ENCODE measurements at regions not wholly inside any gene's neighbourhood (a gene's known extent, or its start where the extent isn't known, plus 50 kb on each side); places are given as distances from the start of the nearest gene placed in this dataset.

GRCh38 chr2:118232391-118232790, 144.1 kb downstream of the INSIG2 start:
- TF ChIP-seq EZH2 (IDR thresholded peaks at IDR 0.05; ENCODE audit: borderline replicate concordance, low read depth, low read length) (no peak), SNIP1 (IDR thresholded peaks at IDR 0.05; ENCODE audit: low read depth) (no peak), THRA (IDR thresholded peaks at IDR 0.05) (no peak), HNRNPLL (IDR thresholded peaks at IDR 0.05; ENCODE audit: low read depth, low read length, poor library complexity, severe bottlenecking) (no peak), CTCF (IDR thresholded peaks at IDR 0.05 in 2 of 3, conservative IDR thresholded peaks at IDR 0.05 in 1 of 3; ENCODE audit: insufficient read depth in 2 of 3, low read depth in 1 of 3, low read length in 3 of 3) (no peak), HBP1 (CRISPR knock-in tag; IDR thresholded peaks at IDR 0.05) (no peak), BRF1 (IDR thresholded peaks at IDR 0.05; ENCODE audit: borderline replicate concordance, extremely low read depth, insufficient read length) (no peak)

Measured in K562 (cell line).